ENCODE measurements at regions not wholly inside any gene's neighbourhood (a gene's known extent, or its start where the extent isn't known, plus 50 kb on each side); places are given as distances from the start of the nearest gene placed in this dataset.

DNA sequence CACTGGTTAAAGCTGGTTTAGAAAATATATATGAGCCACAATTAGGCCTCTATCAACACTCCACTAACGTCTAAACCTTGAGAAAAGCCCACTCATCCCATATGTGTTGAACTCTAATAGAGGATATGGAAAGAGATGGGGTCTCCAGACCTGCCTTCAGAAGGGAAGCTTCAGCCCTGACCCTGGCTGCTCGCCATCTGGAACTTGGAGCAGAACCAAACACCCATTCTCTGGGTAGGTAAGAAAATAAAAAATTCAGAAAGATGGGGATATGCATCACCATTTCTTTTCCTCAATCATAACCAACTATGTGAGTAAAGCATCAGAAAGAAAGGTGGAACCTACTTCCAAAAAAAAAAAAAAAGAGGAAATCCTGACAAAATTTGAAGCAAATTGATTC is 666.2 kb downstream of the PTPRC start:
- H3F3A ChIP-seq (ENCODE audit: insufficient read depth, low read length, poor library complexity, severe bottlenecking): no peaks in the 10 kb centered on the region
- H3K9me2 ChIP-seq (ENCODE audit: insufficient read depth, low read length): no peaks in the 10 kb centered on the region
- no peak overlapping the region for H3K9ac ChIP-seq (ENCODE audit: low read length)
- H3K27me3 ChIP-seq (ENCODE audit: insufficient read depth, low read depth, low read length): no peaks in the 10 kb centered on the region
- no peaks in the 10 kb centered on the region for H4K20me1 ChIP-seq (ENCODE audit: insufficient read depth)
- H3K36me3 ChIP-seq (ENCODE audit: insufficient read depth, low read length): no peaks in the 10 kb centered on the region
- no peak for TF ChIP-seq POLR2AphosphoS5 (IDR thresholded peaks at IDR 0.05)
- no peak for TF ChIP-seq MXI1 (conservative IDR thresholded peaks at IDR 0.05; ENCODE audit: poor library complexity, severe bottlenecking)
- TF ChIP-seq EP300 (conservative IDR thresholded peaks at IDR 0.05; ENCODE audit: poor library complexity, severe bottlenecking): no peak
- TF ChIP-seq SMC3 (conservative IDR thresholded peaks at IDR 0.05; ENCODE audit: poor library complexity): no peak
- TF ChIP-seq, protein P1, sequence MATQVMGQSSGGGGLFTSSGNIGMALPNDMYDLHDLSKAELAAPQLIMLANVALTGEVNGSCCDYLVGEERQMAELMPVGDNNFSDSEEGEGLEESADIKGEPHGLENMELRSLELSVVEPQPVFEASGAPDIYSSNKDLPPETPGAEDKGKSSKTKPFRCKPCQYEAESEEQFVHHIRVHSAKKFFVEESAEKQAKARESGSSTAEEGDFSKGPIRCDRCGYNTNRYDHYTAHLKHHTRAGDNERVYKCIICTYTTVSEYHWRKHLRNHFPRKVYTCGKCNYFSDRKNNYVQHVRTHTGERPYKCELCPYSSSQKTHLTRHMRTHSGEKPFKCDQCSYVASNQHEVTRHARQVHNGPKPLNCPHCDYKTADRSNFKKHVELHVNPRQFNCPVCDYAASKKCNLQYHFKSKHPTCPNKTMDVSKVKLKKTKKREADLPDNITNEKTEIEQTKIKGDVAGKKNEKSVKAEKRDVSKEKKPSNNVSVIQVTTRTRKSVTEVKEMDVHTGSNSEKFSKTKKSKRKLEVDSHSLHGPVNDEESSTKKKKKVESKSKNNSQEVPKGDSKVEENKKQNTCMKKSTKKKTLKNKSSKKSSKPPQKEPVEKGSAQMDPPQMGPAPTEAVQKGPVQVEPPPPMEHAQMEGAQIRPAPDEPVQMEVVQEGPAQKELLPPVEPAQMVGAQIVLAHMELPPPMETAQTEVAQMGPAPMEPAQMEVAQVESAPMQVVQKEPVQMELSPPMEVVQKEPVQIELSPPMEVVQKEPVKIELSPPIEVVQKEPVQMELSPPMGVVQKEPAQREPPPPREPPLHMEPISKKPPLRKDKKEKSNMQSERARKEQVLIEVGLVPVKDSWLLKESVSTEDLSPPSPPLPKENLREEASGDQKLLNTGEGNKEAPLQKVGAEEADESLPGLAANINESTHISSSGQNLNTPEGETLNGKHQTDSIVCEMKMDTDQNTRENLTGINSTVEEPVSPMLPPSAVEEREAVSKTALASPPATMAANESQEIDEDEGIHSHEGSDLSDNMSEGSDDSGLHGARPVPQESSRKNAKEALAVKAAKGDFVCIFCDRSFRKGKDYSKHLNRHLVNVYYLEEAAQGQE (IDR thresholded peaks at IDR 0.05; ENCODE audit: borderline replicate concordance): no peak
- TF ChIP-seq TAF1 (IDR thresholded peaks at IDR 0.05; ENCODE audit: low read depth): no peak
- TF ChIP-seq RAD21 (conservative IDR thresholded peaks at IDR 0.05): no peak
- TF ChIP-seq, protein P2, sequence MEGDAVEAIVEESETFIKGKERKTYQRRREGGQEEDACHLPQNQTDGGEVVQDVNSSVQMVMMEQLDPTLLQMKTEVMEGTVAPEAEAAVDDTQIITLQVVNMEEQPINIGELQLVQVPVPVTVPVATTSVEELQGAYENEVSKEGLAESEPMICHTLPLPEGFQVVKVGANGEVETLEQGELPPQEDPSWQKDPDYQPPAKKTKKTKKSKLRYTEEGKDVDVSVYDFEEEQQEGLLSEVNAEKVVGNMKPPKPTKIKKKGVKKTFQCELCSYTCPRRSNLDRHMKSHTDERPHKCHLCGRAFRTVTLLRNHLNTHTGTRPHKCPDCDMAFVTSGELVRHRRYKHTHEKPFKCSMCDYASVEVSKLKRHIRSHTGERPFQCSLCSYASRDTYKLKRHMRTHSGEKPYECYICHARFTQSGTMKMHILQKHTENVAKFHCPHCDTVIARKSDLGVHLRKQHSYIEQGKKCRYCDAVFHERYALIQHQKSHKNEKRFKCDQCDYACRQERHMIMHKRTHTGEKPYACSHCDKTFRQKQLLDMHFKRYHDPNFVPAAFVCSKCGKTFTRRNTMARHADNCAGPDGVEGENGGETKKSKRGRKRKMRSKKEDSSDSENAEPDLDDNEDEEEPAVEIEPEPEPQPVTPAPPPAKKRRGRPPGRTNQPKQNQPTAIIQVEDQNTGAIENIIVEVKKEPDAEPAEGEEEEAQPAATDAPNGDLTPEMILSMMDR (IDR thresholded peaks at IDR 0.05; ENCODE audit: poor library complexity, severe bottlenecking): no peak
- TF ChIP-seq EZH2 (IDR thresholded peaks at IDR 0.05; ENCODE audit: borderline replicate concordance, insufficient read depth, low read length, poor library complexity, severe bottlenecking): no peak
- no peaks in the 10 kb centered on the region for H3K9me3 ChIP-seq (ENCODE audit: low read length)
- H3K4me2 ChIP-seq (ENCODE audit: low read length): no peak overlapping the region
- H3K27ac ChIP-seq (ENCODE audit: low read length): no peak overlapping the region
- no peak overlapping the region for H3K4me3 ChIP-seq (ENCODE audit: low read length)
- H3K79me2 ChIP-seq (replicated peaks; ENCODE audit: insufficient read depth, low read length): no peaks in the 10 kb centered on the region
- H2AFZ ChIP-seq (ENCODE audit: low read depth, low read length): no peak overlapping the region

DNA sequence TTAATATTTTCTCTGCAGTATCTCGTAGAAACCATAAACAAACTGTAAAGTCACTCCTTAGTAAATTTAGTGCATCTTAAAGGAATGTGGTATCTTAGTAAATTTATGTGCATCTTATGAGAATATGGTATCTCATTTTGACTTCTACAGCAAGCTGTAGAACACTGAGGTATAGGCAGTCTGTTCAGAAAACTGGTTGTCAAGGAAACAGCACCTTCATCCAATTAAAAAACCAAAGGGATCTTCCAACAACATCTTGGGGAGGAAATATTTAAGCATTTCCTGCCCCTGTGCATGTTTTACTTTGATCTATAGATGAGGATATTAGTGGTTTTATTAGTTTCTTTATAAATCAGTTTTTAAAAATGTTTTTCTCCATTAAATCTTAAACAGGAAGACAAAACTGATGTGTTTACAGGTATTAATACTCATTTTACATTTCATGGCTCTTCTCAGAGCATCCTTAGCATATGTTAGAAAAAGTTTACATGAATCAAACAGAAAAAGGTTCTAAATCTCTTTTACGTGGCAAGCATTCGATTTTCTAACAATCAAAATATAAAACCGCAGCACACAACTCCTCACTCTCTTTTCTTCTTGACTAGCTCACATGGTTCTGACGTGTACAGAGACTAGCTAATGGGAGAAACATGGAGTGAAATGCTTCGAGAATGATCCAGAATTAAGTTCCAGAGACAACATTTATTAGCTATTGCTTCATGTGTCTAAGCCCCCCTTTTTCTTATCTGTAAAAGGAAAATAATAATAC is 668.8 kb downstream of the PTPRC start:
- Histone ChIP-seq H3F3A (ENCODE audit: insufficient read depth, low read length, poor library complexity, severe bottlenecking) (no peaks in the 10 kb centered on the region), H3K9me3 (ENCODE audit: low read length) (no peaks in the 10 kb centered on the region), H2AFZ (ENCODE audit: low read depth, low read length) (no peak overlapping the region), H3K9ac (ENCODE audit: low read length) (no peak overlapping the region), H3K4me3 (ENCODE audit: low read length) (no peak overlapping the region), H4K20me1 (ENCODE audit: insufficient read depth) (no peaks in the 10 kb centered on the region), H3K79me2 (replicated peaks; ENCODE audit: insufficient read depth, low read length) (no peaks in the 10 kb centered on the region), H3K27me3 (ENCODE audit: insufficient read depth, low read depth, low read length) (no peaks in the 10 kb centered on the region), H3K4me2 (ENCODE audit: low read length) (no peak overlapping the region), H3K9me2 (ENCODE audit: insufficient read depth, low read length) (no peaks in the 10 kb centered on the region), H3K27ac (ENCODE audit: low read length) (no peak overlapping the region), H3K36me3 (ENCODE audit: insufficient read depth, low read length) (no peaks in the 10 kb centered on the region)
- TF ChIP-seq TAF1 (IDR thresholded peaks at IDR 0.05; ENCODE audit: low read depth) (no peak), MXI1 (conservative IDR thresholded peaks at IDR 0.05; ENCODE audit: poor library complexity, severe bottlenecking) (no peak), EP300 (conservative IDR thresholded peaks at IDR 0.05; ENCODE audit: poor library complexity, severe bottlenecking) (no peak), SMC3 (conservative IDR thresholded peaks at IDR 0.05; ENCODE audit: poor library complexity) (no peak), EZH2 (IDR thresholded peaks at IDR 0.05; ENCODE audit: borderline replicate concordance, insufficient read depth, low read length, poor library complexity, severe bottlenecking) (no peak), POLR2AphosphoS5 (IDR thresholded peaks at IDR 0.05) (no peak), RAD21 (conservative IDR thresholded peaks at IDR 0.05) (no peak)
- TF ChIP-seq, protein P1 (IDR thresholded peaks at IDR 0.05; ENCODE audit: borderline replicate concordance): no peak
- TF ChIP-seq, protein P2 (IDR thresholded peaks at IDR 0.05; ENCODE audit: poor library complexity, severe bottlenecking): no peak

Data from neural cell (in vitro differentiated cells).